SK-N-SH treated with all-trans-retinoic acid at 6 μM for 48 hours (cell line): ENCODE measurements at regions not wholly inside any gene's neighbourhood (a gene's known extent, or its start where the extent isn't known, plus 50 kb on each side); places are given as distances from the start of the nearest gene placed in this dataset.

Experiments used
- ARNTL ChIP-seq: fragments of 450-650 bp; formaldehyde crosslinking; IDR thresholded peaks from 2 replicates; pipeline ENCODE4 v1.5.0; 2020; ENCODE audit warnings: low read depth, mild to moderate bottlenecking, moderate library complexity, borderline replicate concordance
- BACH2 ChIP-seq: fragments of 250-450 bp; sonication (Bioruptor Pico); IDR thresholded peaks from 2 replicates; pipeline ENCODE4 v1.9.0; 2021; ENCODE audit warnings: mild to moderate bottlenecking, borderline replicate concordance
- PATZ1 ChIP-seq: fragments of 250-450 bp; sonication (Bioruptor Pico); IDR thresholded peaks from 2 replicates; pipeline ENCODE4 v1.8.0; 2020; ENCODE audit warnings: mild to moderate bottlenecking, moderate library complexity, borderline replicate concordance
- POU6F1 ChIP-seq: fragments of 250-450 bp; sonication (Bioruptor Pico); IDR thresholded peaks from 2 replicates; pipeline ENCODE4 v1.8.0; 2021; ENCODE audit warnings: low read depth, mild to moderate bottlenecking, moderate library complexity, borderline replicate concordance
- SNAI2 ChIP-seq: fragments of 250-450 bp; sonication (Bioruptor Pico); IDR thresholded peaks from 2 replicates; pipeline ENCODE4 v1.5.0; 2020; ENCODE audit warnings: mild to moderate bottlenecking, moderate library complexity
- ZFP30 ChIP-seq: fragments of 450-650 bp; formaldehyde crosslinking; IDR thresholded peaks from 2 replicates; pipeline ENCODE4 v1.5.0; 2022; ENCODE audit warnings: mild to moderate bottlenecking, moderate library complexity
- ZNF70 ChIP-seq: fragments of 450-650 bp; formaldehyde crosslinking; IDR thresholded peaks from 2 replicates; pipeline ENCODE4 v1.5.0; 2020; ENCODE audit warnings: mild to moderate bottlenecking, moderate library complexity
- ZNF8 ChIP-seq: fragments of 450-650 bp; formaldehyde crosslinking; IDR thresholded peaks from 2 replicates; pipeline ENCODE4 v1.5.0; 2020; ENCODE audit warnings: mild to moderate bottlenecking, moderate library complexity

GRCh38 chrX:25998687-25999086, 139.5 kb upstream of the MAGEB18 start:
- TF ChIP-seq ZNF8 (CRISPR knock-in tag) (no peak), ZNF70 (no peak), ARNTL (CRISPR knock-in tag) (no peak), POU6F1 (CRISPR knock-in tag) (no peak), PATZ1 (CRISPR knock-in tag) (no peak), BACH2 (CRISPR knock-in tag) (no peak), ZFP30 (CRISPR knock-in tag) (no peak), SNAI2 (CRISPR knock-in tag) (no peak)
